Uterus (tissue), 3 donors: ENCODE measurements at regions not wholly inside any gene's neighbourhood (a gene's known extent, or its start where the extent isn't known, plus 50 kb on each side); places are given as distances from the start of the nearest gene placed in this dataset.

Experiments
- DNase-seq, 2 donors: peaks; one replicate each; pipeline ENCODE4 v3.0.0-alpha.2; 2019 to 2020
- H3K27ac ChIP-seq, 2 donors: fragments of 200-600 bp; sonication (generic); 1 replicate in 1 of 2; 2 replicates in 1 of 2; pipeline ENCODE4 v1.5.1; 2016 to 2018
- H3K27me3 ChIP-seq, 2 donors: fragments of 200-600 bp; sonication (generic); one replicate each; pipeline ENCODE4 v1.5.1; 2018 to 2019; ENCODE audit warnings: control low read depth in 1 of 2
- H3K36me3 ChIP-seq, 2 donors: fragments of 200-600 bp; sonication (generic); one replicate each; pipeline ENCODE4 v1.5.1; 2019; ENCODE audit warnings: control low read depth in 1 of 2
- H3K4me1 ChIP-seq, 2 donors: fragments of 200-600 bp; sonication (generic); one replicate each; pipeline ENCODE4 v1.5.1; 2018 to 2019; ENCODE audit warnings: control low read depth in 1 of 2
- H3K4me3 ChIP-seq, 2 donors: fragments of 200-600 bp; sonication (generic); 1 replicate in 1 of 2; 2 replicates in 1 of 2; pipeline ENCODE4 v1.5.1; 2018 to 2019; ENCODE audit warnings: mild to moderate bottlenecking in 1 of 2
- H3K9me3 ChIP-seq, 2 donors: fragments of 200-600 bp; sonication (generic); one replicate each; pipeline ENCODE4 v1.5.1; 2019; ENCODE audit warnings: control low read depth in 1 of 2
- CTCF ChIP-seq, 4 experiments: fragments of 200-600 bp in 2 of 4; fragments of 450-650 bp in 2 of 4; sonication (generic) in 2 of 4; IDR thresholded peaks; one replicate each; pipeline ENCODE4 v1.5.1; 2016 to 2019; ENCODE audit warnings: antibody characterized with exemption in 4 of 4, mild to moderate bottlenecking in 2 of 4, moderate library complexity in 1 of 4
- POLR2A ChIP-seq, 2 donors: fragments of 450-650 bp; IDR thresholded peaks; one replicate each; pipeline ENCODE4 v1.6.1; 2016; ENCODE audit warnings: antibody characterized with exemption in 2 of 2, mild to moderate bottlenecking in 1 of 2, moderate library complexity in 1 of 2
- intact Hi-C: fragments of 100-400 bp; cut with DNase I; formaldehyde crosslinking; loops from one replicate; pipeline ENCODE4 v1.15.1; 2023; ENCODE audit warnings: low total_unique reads
- donor health status: DM: yes; HTN: yes; CAD: no.

GRCh38 chr7:52154382-52154781 is 837.8 kb upstream of the COBL start:
- no peaks in the 10 kb centered on the region for H3K27me3 ChIP-seq
- H3K36me3 ChIP-seq: no peaks in the 10 kb centered on the region
- no peaks in the 10 kb centered on the region for H3K9me3 ChIP-seq
- no peak for TF ChIP-seq POLR2A (IDR thresholded peaks at IDR 0.05)
- TF ChIP-seq CTCF (IDR thresholded peaks at IDR 0.05): no peak
- intact Hi-C loops: no loop called here
- H3K27ac ChIP-seq: no peak overlapping the region
- no peak overlapping the region for H3K4me3 ChIP-seq
- H3K4me1 ChIP-seq: no peaks in the 10 kb centered on the region
- no peak for DNase-seq

GRCh38 chr7:52151559-52151958 is 835.0 kb upstream of the COBL start:
- intact Hi-C loops: no loop called here
- TF ChIP-seq CTCF (IDR thresholded peaks at IDR 0.05): no peak
- TF ChIP-seq POLR2A (IDR thresholded peaks at IDR 0.05): no peak
- no peaks in the 10 kb centered on the region for H3K36me3 ChIP-seq
- H3K27me3 ChIP-seq: no peaks in the 10 kb centered on the region
- H3K4me3 ChIP-seq: no peak overlapping the region
- no peaks in the 10 kb centered on the region for H3K9me3 ChIP-seq
- H3K27ac ChIP-seq: no peak overlapping the region
- no peaks in the 10 kb centered on the region for H3K4me1 ChIP-seq
- no peak for DNase-seq

- no peaks in the 10 kb centered on the region for H3K27me3 ChIP-seq
- no peaks in the 10 kb centered on the region for H3K36me3 ChIP-seq
- intact Hi-C loops: no loop called here
- H3K4me3 ChIP-seq: no peak overlapping the region
- H3K4me1 ChIP-seq: no peaks in the 10 kb centered on the region
- H3K9me3 ChIP-seq: no peaks in the 10 kb centered on the region
- DNase-seq: no peak
- no peak overlapping the region for H3K27ac ChIP-seq
- TF ChIP-seq POLR2A (IDR thresholded peaks at IDR 0.05): no peak
- no peak for TF ChIP-seq CTCF (IDR thresholded peaks at IDR 0.05)
Observed at GRCh38 chr7:52150952-52151351, 834.3 kb upstream of the COBL start.

GRCh38 chr7:52146871-52147634 is 830.4 kb upstream of the COBL start:
- intact Hi-C loops: no loop called here
- no peak for DNase-seq
- Histone ChIP-seq H3K27me3 (no peaks in the 10 kb centered on the region), H3K4me3 (no peak overlapping the region), H3K9me3 (no peaks in the 10 kb centered on the region), H3K4me1 (no peaks in the 10 kb centered on the region), H3K36me3 (no peaks in the 10 kb centered on the region), H3K27ac (no peak overlapping the region)
- no peak for TF ChIP-seq CTCF (IDR thresholded peaks at IDR 0.05)
- no peak for TF ChIP-seq POLR2A (IDR thresholded peaks at IDR 0.05)

GRCh38 chr7:52143219-52143618 is 826.6 kb upstream of the COBL start:
- Histone ChIP-seq H3K4me3 (no peak overlapping the region), H3K27ac (no peak overlapping the region), H3K36me3 (no peaks in the 10 kb centered on the region), H3K9me3 (no peaks in the 10 kb centered on the region), H3K27me3 (no peaks in the 10 kb centered on the region), H3K4me1 (no peaks in the 10 kb centered on the region)
- TF ChIP-seq CTCF (IDR thresholded peaks at IDR 0.05) (no peak), POLR2A (IDR thresholded peaks at IDR 0.05) (no peak)
- intact Hi-C loops: no loop called here
- DNase-seq: no peak
